Upper lobe of left lung (tissue), 6 donors: ENCODE measurements at regions not wholly inside any gene's neighbourhood (a gene's known extent, or its start where the extent isn't known, plus 50 kb on each side); places are given as distances from the start of the nearest gene placed in this dataset.
A peak's percentile ranks its signal among the peaks of the same experiment; 100 is the strongest.

Experiments
- ATAC-seq, 2 donors: fragments of 200-7000 bp; cut with Tn5 transposase; one replicate each; pipeline ENCODE4 v1.9.1; 2022; ENCODE audit warnings: mild to moderate bottlenecking in 2 of 2, moderate library complexity in 2 of 2; ENCODE audit not compliant: low FRiP score in 2 of 2
- DNase-seq, 2 donors: peaks; one replicate each; pipeline ENCODE4 v3.0.0-alpha.2; 2019 to 2020
- H3K27ac ChIP-seq, 4 donors: fragments of 200-600 bp; sonication (generic); one replicate each; pipeline ENCODE4 v1.5.1; 2016 to 2019
- H3K27me3 ChIP-seq, 4 donors: fragments of 200-600 bp; sonication (generic); one replicate each; pipeline ENCODE4 v1.5.1; 2017 to 2019
- H3K36me3 ChIP-seq, 4 donors: fragments of 200-600 bp; sonication (generic); one replicate each; pipeline ENCODE4 v1.5.1; 2016 to 2019
- H3K4me1 ChIP-seq, 4 donors: fragments of 200-600 bp; sonication (generic); one replicate each; pipeline ENCODE4 v1.5.1; 2018 to 2019
- H3K4me3 ChIP-seq, 4 donors: fragments of 200-600 bp; sonication (generic); one replicate each; pipeline ENCODE4 v1.5.1; 2017 to 2019; ENCODE audit warnings: mild to moderate bottlenecking in 2 of 4, moderate library complexity in 1 of 4
- H3K9me3 ChIP-seq, 4 donors: fragments of 200-600 bp; sonication (generic); one replicate each; pipeline ENCODE4 v1.5.1; 2018 to 2019
- EP300 ChIP-seq, 4 donors: sonication (generic); formaldehyde crosslinking; IDR thresholded peaks; one replicate each; pipeline ENCODE4 v1.5.1; 2017; ENCODE audit warnings: antibody characterized with exemption in 4 of 4, control low read depth in 2 of 4
- POLR2A ChIP-seq, 4 donors: fragments of 450-650 bp; IDR thresholded peaks; one replicate each; pipeline ENCODE4 v1.5.1; 2016 to 2017; ENCODE audit warnings: antibody characterized with exemption in 4 of 4, mild to moderate bottlenecking in 2 of 4
- POLR2AphosphoS5 ChIP-seq, 2 donors: sonication (generic); formaldehyde crosslinking; IDR thresholded peaks; one replicate each; pipeline ENCODE4 v1.5.1; 2017; ENCODE audit warnings: antibody characterized with exemption in 2 of 2
- WGBS, 2 donors: methylation state at CpG; one replicate each; pipeline ENCODE4 v1.1.5; 2017 to 2018; 5-methylcytosine and 5-hydroxymethylcytosine counted together
- TF ChIP-seq, protein P1 (sequence below), 6 experiments: fragments of 450-650 bp in 4 of 6; fragments of 200-600 bp in 2 of 6; sonication (generic) in 2 of 6; IDR thresholded peaks; one replicate each; pipeline ENCODE4 v1.5.1; 2016 to 2019; ENCODE audit warnings: antibody characterized with exemption in 6 of 6
- donor health status: DM: no; HTN: no; CAD: no; lungs with moderate emphysema.
- donor health status: DM: no; HTN: yes; CAD: no; lungs with severe emphysema.

DNA sequence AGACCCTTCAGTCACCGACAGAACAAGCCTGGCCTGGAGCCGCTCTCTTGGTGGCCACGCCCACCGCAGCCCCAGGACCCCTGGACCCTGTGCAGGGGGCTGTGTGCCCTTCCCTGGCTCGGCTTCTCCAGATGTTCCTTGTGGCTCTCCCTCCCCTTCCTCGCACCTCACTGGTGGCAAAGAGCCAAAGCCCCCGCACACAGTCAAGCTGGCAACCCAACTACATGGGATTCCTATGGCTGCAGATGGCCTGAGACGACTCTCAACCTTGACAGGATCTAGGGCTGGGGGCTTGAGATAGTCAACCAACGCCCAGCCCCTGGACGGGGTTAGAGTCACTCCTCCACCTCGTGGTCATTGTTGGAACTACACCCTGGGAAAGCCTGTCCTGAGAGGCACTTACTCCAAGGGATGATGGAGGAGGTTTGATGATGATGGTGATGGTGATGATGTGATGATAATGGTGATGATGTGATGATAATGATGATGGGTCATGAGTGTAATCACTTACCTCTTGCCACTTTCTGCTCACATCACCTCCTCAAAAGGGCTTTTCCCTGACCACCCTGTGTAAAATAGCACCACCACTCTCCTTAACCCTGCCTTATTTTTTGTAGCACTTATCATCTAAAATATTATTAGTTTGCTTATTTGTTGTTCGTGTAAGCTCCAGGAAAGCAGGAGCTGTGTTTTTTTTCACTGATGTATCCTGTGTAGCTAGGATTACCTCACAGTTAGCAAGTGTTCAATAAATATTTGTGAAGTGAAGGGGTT is 278.4 kb downstream of the LRFN2 start:
- Histone ChIP-seq H3K36me3 (no peaks in the 10 kb centered on the region), H3K9me3 (no peaks in the 10 kb centered on the region), H3K4me1 (peaks cover 0 to 4% (median 0%) of the 10 kb centered on the region in 4 donors), H3K27ac (no peak overlapping the region), H3K27me3 (no peaks in the 10 kb centered on the region), H3K4me3 (no peak overlapping the region)
- 6 to 14% methylated on average over 9 to 11 of the region's 12 CpGs for WGBS, 2 donors
- TF ChIP-seq, protein P1, sequence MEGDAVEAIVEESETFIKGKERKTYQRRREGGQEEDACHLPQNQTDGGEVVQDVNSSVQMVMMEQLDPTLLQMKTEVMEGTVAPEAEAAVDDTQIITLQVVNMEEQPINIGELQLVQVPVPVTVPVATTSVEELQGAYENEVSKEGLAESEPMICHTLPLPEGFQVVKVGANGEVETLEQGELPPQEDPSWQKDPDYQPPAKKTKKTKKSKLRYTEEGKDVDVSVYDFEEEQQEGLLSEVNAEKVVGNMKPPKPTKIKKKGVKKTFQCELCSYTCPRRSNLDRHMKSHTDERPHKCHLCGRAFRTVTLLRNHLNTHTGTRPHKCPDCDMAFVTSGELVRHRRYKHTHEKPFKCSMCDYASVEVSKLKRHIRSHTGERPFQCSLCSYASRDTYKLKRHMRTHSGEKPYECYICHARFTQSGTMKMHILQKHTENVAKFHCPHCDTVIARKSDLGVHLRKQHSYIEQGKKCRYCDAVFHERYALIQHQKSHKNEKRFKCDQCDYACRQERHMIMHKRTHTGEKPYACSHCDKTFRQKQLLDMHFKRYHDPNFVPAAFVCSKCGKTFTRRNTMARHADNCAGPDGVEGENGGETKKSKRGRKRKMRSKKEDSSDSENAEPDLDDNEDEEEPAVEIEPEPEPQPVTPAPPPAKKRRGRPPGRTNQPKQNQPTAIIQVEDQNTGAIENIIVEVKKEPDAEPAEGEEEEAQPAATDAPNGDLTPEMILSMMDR (IDR thresholded peaks at IDR 0.05): peak; percentile 77 to 94 (median 88)
- no peak for TF ChIP-seq EP300 (IDR thresholded peaks at IDR 0.05)
- DNase-seq (peak; percentile 46 to 49), ATAC-seq (peak; percentile 75 to 79)

DNA sequence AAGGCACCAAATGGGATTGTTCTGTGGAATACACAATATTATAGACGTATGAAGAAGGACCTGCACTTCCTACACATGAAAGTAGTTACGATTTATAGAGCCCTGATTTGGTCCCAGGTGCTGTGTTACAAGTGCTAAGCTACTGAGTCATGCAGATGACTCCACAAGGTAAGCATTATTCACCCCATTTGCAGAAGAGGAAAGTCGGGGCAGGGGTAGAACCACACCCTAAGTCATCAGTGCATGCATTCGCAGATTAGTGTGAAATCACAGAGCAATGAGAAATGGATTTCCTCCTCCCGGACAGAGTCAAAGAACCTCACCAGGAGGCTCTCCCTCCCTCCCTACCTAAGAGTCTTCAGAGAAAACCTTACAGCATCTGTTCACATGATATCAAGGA is 279.5 kb downstream of the LRFN2 start:
- no peaks in the 10 kb centered on the region for H3K36me3 ChIP-seq
- DNase-seq (no peak), ATAC-seq (no peak)
- TF ChIP-seq EP300 (IDR thresholded peaks at IDR 0.05) (no peak), POLR2A (IDR thresholded peaks at IDR 0.05) (no peak), POLR2AphosphoS5 (IDR thresholded peaks at IDR 0.05) (no peak)
- TF ChIP-seq, protein P1 (IDR thresholded peaks at IDR 0.05): no peak
- whole genome bisulfite sequencing, 2 donors: 63 to 67% methylated on average over 4 to 5 of the region's 5 CpGs
- no peaks in the 10 kb centered on the region for H3K9me3 ChIP-seq
- H3K27me3 ChIP-seq: no peaks in the 10 kb centered on the region
- peaks cover 0 to 4% (median 0%) of the 10 kb centered on the region in 4 donors for H3K4me1 ChIP-seq
- no peak overlapping the region for H3K4me3 ChIP-seq
- no peak overlapping the region for H3K27ac ChIP-seq

DNA sequence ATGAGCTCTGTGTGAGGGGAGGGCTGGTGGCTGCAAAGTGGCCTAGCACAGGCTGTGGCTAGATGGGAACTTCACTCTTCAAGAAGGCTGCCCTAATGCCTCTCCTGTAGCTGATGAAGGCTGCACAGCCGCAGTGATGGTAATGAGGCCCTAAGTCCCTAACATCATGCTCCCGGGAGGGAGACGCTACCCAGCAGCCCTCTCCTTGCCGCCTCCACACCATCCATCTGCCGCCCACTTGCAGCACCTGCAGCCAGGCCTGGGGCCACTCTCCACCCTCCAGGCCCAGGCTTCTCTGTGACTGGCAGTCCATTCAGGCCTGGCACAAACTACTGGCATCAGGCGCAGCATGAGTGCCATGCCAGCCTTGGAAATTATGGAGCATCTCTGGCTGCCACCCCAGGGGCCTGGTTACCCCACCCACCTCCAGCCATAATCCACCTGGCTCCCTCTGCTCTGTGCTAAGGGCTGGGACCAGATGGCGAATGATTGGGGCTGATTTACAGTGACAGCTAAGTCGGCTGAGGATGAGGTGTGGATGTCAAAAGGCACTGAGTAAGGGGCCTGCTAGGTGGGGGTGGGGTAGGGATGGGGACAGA is 284.2 kb downstream of the LRFN2 start:
- H3K36me3 ChIP-seq: no peaks in the 10 kb centered on the region
- no peaks in the 10 kb centered on the region for H3K9me3 ChIP-seq
- DNase-seq: peak in 1 of 2 donors; percentile 33
- no peaks in the 10 kb centered on the region for H3K27me3 ChIP-seq
- 88% methylated on average over 7 to 8 of the region's 8 CpGs for WGBS, 2 donors
- TF ChIP-seq EP300 (IDR thresholded peaks at IDR 0.05) (no peak), POLR2AphosphoS5 (IDR thresholded peaks at IDR 0.05) (no peak), POLR2A (IDR thresholded peaks at IDR 0.05) (no peak)
- TF ChIP-seq, protein P1 (IDR thresholded peaks at IDR 0.05): no peak
- H3K4me3 ChIP-seq: no peak overlapping the region
- ATAC-seq: no peak
- H3K4me1 ChIP-seq: no peaks in the 10 kb centered on the region
- no peak overlapping the region for H3K27ac ChIP-seq

DNA sequence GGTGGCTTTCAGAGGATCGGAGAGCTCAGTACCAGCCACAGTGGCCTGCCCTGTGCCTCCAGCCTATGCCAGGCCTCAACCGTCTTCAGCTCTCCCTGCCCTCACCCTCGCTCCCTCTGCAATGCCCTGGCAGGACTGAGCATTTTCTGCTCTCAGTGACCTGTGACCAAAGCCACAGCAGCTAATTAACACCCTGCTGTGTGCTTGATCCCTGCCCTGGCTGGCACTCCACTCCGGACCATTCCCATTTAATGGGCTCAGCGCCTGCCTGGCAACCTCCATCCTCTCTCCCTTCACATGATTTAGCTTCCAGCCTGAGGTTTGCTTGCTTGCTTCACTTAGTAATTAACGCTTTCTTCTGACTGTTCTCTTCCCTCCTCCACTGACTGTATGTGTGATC is 287.5 kb downstream of the LRFN2 start:
- TF ChIP-seq, protein P1 (IDR thresholded peaks at IDR 0.05): no peak
- TF ChIP-seq EP300 (IDR thresholded peaks at IDR 0.05) (no peak), POLR2A (IDR thresholded peaks at IDR 0.05) (no peak), POLR2AphosphoS5 (IDR thresholded peaks at IDR 0.05) (no peak)
- Histone ChIP-seq H3K36me3 (no peaks in the 10 kb centered on the region), H3K9me3 (no peaks in the 10 kb centered on the region), H3K27ac (no peak overlapping the region), H3K4me3 (no peak overlapping the region), H3K27me3 (no peaks in the 10 kb centered on the region), H3K4me1 (no peaks in the 10 kb centered on the region)
- WGBS, 2 donors: 90 to 91% methylated on average over 6 of the region's 6 CpGs
- ATAC-seq: no peak
- peak in 1 of 2 donors; percentile 15 for DNase-seq
